NOMO-1 (cell line): ENCODE measurements at regions not wholly inside any gene's neighbourhood (a gene's known extent, or its start where the extent isn't known, plus 50 kb on each side); places are given as distances from the start of the nearest gene placed in this dataset.

Source experiments
- DNase-seq, 2 experiments: peaks; one replicate each; lab custom pipeline; 2025; ENCODE audit not compliant: unreplicated experiment in 2 of 2; lab: John Stamatoyannopoulos, UW

DNA sequence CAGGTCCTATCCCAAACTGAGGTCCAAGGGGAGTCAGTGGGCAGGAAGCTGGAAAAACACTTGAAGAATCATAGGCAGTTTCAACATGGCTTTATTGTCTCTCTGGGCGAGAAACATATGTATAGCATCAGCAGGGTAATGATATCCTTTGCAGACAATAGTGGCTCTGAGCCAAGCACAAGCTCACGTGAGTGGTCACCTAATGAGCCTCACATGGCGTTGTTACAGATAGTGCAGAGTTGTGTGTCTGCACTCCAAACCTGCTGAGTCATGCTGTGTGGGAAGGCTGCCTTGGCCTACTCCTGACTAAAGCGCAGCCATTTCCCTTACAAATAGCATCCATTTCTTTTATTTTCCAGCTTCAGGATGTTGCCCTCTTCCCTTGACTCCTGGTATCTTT lies 105.2 kb upstream of the SYT1 start:
- DNase-seq = no peak

DNA sequence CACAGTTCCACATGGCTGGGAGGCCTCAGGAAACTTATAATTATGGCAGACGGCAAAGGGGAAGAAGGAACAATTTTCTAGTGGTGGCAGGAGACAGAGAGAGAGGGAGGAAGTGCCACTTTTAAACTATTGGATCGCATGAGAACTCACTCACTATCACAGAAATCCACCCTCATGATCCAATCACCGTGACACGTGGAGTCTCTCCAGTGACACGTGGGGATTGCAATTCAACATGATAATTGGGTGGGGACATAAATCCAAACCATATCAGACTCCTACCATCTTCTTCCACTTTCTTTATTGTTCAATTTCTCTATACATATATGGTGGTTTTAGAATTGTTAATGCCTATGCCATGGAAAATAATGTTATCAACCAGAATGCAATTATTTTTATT lies 103.7 kb upstream of the SYT1 start:
- DNase-seq = no peak

- DNase-seq = no peak
These were observed 99.7 kb upstream of the SYT1 start for GRCh38 chr12:78764913-78765312.

GRCh38 chr12:78767264-78767981 lies 97.2 kb upstream of the SYT1 start:
- no peak for DNase-seq

- no peak for DNase-seq
These were observed 86.2 kb upstream of the SYT1 start for GRCh38 chr12:78778339-78778738.

- DNase-seq = no peak
These were observed 77.0 kb upstream of the SYT1 start for GRCh38 chr12:78787576-78787975.

DNA sequence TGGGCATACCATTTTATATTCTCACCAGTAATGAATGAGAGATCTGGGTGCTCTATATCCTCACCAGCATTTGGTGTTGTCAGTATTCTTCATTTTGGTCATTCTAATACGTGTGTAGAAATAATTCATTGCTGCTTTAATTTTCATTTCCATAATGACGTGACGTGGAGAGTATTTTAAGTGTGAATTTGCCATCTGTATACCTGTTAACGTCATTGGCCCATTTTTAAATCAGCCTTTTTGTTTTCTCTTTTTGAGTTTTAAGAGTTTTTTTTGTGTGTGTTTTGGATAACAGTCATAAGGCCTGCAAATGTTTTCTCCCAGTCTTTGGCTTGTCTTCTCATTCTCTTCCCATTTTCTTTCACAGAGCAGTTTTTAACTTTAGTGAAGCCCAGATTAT lies 74.4 kb upstream of the SYT1 start:
- DNase-seq = no peak

DNA sequence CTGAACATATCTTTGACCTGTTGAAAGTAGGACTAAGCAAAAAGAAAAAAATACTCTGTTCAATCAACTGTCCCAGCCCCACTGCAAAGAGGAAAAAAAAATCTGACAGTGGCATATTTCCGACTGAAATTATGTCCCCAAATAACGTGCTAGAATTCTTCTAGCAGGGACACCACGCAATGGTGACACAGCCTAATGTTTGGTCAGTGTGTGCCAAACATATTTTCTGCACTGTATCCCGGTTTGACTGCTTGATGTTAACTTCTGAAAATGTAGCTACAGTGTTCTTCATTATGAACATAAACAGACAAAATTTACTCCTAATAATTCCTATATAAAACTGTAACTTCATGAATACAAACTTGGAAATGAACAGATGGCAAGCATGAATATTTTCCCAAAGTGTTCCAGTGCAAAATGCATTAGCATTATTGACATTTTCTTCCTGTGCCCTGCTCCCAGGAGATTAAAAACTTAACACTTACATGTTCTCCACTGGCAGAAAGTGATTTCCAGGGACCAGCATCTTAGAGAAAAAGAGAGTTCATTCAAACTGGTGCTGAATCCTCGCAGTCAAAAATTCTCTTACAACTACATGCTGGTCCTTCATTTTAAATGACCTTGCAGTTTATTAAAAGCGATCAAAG lies 72.4 kb upstream of the SYT1 start:
- DNase-seq = no peak

DNA sequence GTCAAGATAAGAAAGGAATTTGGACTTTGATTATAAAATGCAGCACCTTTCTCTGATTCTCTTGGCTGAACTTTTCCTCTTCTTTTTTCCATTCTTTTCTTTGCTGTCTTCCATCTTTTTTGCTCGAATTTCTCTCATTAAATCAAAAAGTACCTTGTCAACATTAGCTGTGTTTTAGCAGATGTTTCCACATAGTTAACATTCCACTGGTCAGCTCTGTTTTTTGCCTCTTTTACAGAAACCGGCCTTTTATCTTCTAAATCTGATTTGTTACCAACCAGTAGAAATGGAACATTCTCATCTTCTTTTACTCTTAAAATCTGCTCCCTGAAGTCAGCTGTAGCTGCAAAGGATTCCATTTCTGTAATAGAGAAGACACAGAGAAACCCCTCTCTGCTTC lies 71.1 kb upstream of the SYT1 start:
- DNase-seq = no peak

- DNase-seq = no peak
These were observed 70.6 kb upstream of the SYT1 start for GRCh38 chr12:78793982-78794381.

DNA sequence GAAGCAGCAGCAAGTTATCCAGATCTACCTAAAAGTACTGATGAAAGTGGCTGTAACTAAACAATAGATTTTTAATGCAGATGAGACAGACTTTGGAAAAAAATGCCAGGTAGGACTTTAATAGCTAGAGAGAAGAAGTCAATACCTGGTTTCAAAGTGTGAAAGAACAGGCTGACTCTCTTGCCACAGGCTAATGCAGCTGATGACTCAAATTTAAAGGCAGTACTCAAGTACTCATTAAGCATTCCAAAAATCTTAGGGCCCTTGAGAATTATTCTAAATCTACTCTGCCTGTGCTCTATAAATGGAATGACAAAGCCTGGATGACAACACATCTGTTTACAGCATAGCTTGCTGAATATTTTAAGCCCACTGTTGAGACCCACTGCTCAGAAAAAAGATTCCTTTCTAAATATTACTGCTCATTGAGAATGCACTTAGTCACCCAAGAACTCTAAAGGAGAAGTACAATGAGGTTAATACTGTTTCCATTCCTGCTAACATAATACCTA lies 68.6 kb upstream of the SYT1 start:
- no peak for DNase-seq

- DNase-seq = no peak
These were observed 67.2 kb upstream of the SYT1 start for GRCh38 chr12:78797196-78797931.

DNA sequence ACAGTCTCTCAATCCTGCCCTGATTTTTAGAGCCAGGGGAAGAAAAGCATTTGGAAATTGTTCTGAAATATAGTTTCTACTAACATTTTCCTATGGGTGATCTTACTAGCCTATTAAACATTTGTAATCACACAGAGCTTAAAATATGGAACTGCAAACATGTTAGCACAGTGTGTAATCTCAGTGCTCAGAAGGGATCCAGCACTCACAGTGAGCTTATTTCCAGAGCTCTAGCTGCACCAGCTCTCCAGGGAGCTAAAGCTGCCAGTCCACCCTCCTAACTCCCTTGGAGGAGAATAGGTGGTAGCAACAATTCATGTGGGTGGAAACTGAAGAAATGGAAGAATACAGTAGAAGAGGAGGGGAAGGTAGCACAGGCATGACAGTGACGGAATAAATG lies 64.9 kb upstream of the SYT1 start:
- DNase-seq = no peak

GRCh38 chr12:78802593-78802992 lies 62.0 kb upstream of the SYT1 start:
- DNase-seq = no peak

DNA sequence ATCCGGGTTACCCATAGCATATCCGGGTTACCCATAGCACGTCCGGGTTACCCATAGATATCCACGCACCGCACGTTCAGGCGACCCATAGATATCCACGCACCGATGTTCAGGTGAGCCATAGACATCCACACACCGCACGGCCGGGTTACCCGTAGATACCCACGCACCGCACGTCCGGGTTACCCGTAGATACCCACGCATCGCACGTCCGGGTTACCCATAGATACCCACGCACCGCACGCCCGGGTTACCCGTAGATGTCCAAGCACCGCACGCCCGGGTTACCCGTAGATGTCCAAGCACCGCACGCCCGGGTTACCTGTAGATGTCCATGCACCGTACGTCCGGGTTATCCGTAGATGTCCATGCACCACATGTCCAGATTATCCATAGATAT lies 60.3 kb upstream of the SYT1 start:
- DNase-seq = no peak
